ENCODE measurements at regions not wholly inside any gene's neighbourhood (a gene's known extent, or its start where the extent isn't known, plus 50 kb on each side); places are given as distances from the start of the nearest gene placed in this dataset.

- DNase-seq (ENCODE audit: low spot score) = no peak
Measured at GRCh38 chr15:70323111-70323851, 225.6 kb upstream of the TLE3 start.

- DNase-seq (ENCODE audit: low spot score) = no peak
Measured at GRCh38 chr15:70322051-70322668, 224.4 kb upstream of the TLE3 start.

GRCh38 chr15:70321172-70321819 is 223.6 kb upstream of the TLE3 start:
- no peak for DNase-seq (ENCODE audit: low spot score)

GRCh38 chr15:70320482-70320881 is 222.8 kb upstream of the TLE3 start:
- DNase-seq (ENCODE audit: low spot score) = no peak

GRCh38 chr15:70320077-70320476 is 222.4 kb upstream of the TLE3 start:
- no peak for DNase-seq (ENCODE audit: low spot score)

- DNase-seq (ENCODE audit: low spot score) = no peak
Measured at GRCh38 chr15:70319466-70319865, 221.7 kb upstream of the TLE3 start.

GRCh38 chr15:70318594-70319465 is 221.1 kb upstream of the TLE3 start:
- DNase-seq (ENCODE audit: low spot score) = no peak

- DNase-seq (ENCODE audit: low spot score) = no peak
Measured at GRCh38 chr15:70316059-70316600, 218.4 kb upstream of the TLE3 start.

GRCh38 chr15:70315431-70315830 is 217.7 kb upstream of the TLE3 start:
- DNase-seq (ENCODE audit: low spot score) = no peak

GRCh38 chr15:70314688-70315087 is 217.0 kb upstream of the TLE3 start:
- no peak for DNase-seq (ENCODE audit: low spot score)

GRCh38 chr15:70314018-70314354 is 216.3 kb upstream of the TLE3 start:
- no peak for DNase-seq (ENCODE audit: low spot score)

- DNase-seq (ENCODE audit: low spot score) = no peak
Measured at GRCh38 chr15:70313099-70314017, 215.6 kb upstream of the TLE3 start.

GRCh38 chr15:70311821-70312220 is 214.1 kb upstream of the TLE3 start:
- no peak for DNase-seq (ENCODE audit: low spot score)

- no peak for DNase-seq (ENCODE audit: low spot score)
Measured at GRCh38 chr15:70309716-70310115, 212.0 kb upstream of the TLE3 start.

GRCh38 chr15:70308735-70309434 is 211.2 kb upstream of the TLE3 start:
- no peak for DNase-seq (ENCODE audit: low spot score)

- DNase-seq (ENCODE audit: low spot score) = no peak
Measured at GRCh38 chr15:70308011-70308734, 210.5 kb upstream of the TLE3 start.

GRCh38 chr15:70306582-70306981 is 208.9 kb upstream of the TLE3 start:
- no peak for DNase-seq (ENCODE audit: low spot score)

- no peak for DNase-seq (ENCODE audit: low spot score)
Measured at GRCh38 chr15:70306081-70306480, 208.4 kb upstream of the TLE3 start.

- DNase-seq (ENCODE audit: low spot score) = no peak
Measured at GRCh38 chr15:70303981-70304380, 206.3 kb upstream of the TLE3 start.

GRCh38 chr15:70302360-70302759 is 204.6 kb upstream of the TLE3 start:
- no peak for DNase-seq (ENCODE audit: low spot score)

Measured in hepatic stellate cell (primary cell).